ENCODE measurements at regions not wholly inside any gene's neighbourhood (a gene's known extent, or its start where the extent isn't known, plus 50 kb on each side); places are given as distances from the start of the nearest gene placed in this dataset.

DNA sequence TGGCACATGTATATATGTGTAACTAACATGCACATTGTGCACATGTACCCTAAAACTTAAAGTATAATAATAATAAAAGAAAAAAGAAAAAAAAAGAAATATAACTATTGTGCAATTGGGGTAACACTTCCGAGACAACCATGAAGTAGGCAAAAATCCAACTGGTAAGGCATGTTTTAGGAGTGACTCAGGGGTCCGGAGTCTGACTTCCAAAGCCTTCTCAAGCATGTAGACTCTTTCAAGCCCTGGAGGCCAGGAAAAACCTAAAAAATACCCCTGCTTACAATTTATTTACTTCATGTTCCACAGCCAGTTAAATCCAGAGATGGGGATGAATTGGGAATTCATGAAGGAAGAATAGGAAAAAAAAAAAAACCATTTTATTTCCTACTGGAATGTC lies 161.3 kb upstream of the PHACTR1 start:
- no peak for DNase-seq

DNA sequence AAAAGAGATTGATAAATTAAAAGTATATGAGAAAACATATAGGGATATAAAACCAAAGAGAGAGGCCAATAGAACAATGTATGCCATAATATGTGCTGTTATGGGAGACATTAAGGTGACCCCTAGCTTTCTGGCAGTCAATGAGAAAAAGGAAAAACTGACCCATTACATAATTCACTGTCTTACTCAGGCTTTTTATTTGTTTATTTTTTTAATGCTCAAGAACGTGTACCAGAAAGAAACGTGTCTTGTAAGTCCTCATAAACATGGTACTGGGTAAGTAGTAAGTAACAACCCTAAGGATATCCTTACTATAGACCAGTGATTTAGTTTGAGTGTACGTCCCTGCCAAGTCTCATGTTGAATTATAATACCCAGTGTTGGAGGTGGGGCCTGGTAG lies 160.8 kb upstream of the PHACTR1 start:
- no peak for DNase-seq

DNA sequence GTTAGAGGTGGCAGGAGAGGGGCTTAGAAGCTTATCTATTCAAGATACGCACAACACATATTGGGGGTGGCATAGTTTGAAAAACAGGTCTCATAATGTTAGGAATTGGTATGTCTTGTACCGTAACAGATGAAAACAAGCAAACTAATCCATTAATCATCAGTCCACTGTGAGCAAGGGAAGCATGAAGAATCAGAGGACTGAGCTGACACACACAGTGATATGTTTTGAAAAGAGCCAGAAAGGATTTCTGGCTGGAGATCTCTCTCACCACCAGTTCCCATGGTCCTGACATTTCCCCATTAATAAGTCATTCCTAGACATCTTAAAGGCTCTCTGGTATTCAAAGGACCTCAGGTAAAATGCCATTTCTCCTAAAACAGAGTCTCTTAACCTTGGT lies 158.8 kb upstream of the PHACTR1 start:
- no peak for DNase-seq

DNA sequence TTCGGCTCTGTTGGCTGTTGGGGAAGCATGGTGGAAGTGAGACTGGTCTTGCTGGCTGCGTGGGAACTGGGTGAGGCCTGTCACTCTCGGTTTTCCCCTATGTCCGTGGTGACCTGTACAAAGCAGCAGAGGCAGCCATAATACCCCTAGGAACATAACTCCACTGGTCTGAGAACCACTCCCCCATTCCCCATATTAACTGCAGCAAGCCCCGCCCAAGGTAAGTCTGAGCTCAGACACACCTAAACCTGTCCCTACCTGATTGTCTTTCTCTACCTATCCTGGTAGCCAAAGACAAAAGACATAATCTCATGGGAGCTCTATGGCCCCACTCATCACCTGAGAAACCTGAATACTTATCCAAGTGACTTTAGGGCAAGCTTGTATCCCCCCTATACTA lies 156.3 kb upstream of the PHACTR1 start:
- no peak for DNase-seq

DNA sequence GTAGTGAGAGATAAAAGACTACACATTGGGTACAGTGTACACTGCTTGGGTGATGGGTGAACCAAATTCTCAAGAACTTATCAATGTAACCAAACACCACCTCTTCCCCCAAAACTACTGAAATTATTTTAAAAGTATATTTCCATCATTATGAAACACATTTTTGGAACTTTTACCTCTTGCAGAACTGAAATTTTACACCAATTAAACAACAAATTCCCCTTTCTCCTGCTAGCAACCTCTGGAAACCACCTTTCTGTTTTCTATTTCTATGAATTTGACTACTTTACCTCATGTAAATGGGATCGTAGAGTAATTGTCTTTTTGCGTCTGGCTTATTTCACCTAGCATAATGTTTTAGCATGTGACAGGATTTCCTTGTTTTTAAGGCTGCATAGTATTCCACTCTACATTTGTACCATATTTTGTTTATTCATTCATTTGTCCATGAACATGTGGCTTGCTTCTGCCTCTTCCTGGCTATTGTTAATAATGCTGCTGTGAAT lies 149.9 kb upstream of the PHACTR1 start:
- DNase-seq, result no peak

DNA sequence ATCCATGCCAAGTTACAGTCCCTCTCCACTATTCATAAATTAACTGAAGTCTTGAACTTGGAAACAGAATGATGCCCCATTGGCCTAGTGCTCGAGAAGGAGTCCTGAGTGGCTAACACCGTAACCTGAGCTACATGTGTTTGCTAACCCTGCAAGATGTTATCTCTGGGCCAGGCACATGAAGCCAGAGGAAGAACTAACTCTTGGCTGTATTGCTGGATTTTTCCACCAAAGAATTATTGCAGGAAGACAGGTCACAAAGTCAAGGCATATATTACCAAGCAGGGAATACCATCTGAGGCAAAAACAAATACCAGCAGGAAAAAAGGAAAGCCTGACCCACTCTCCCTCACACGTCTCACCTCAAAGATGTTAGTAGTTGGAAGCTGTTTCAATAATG lies 148.9 kb upstream of the PHACTR1 start:
- no peak for DNase-seq

DNA sequence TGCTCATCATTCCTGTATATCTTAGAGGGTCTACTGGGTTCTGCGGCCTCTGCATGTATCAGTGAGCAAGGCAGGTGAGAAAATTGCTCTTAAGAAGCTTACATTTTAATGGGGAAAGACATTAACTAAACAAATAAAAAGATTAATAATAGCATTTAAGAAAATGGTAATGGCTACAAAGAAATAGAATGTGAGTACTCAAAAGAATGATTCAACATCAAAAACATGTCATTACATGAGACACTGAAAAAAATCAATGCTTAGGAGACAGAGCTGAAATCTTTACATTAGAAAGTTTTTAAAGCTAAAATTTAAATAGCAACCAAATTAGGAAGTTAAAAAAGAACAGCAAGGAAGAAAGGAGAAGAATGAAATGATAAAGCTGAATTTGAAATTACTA lies 146.9 kb upstream of the PHACTR1 start:
- no peak for DNase-seq

DNA sequence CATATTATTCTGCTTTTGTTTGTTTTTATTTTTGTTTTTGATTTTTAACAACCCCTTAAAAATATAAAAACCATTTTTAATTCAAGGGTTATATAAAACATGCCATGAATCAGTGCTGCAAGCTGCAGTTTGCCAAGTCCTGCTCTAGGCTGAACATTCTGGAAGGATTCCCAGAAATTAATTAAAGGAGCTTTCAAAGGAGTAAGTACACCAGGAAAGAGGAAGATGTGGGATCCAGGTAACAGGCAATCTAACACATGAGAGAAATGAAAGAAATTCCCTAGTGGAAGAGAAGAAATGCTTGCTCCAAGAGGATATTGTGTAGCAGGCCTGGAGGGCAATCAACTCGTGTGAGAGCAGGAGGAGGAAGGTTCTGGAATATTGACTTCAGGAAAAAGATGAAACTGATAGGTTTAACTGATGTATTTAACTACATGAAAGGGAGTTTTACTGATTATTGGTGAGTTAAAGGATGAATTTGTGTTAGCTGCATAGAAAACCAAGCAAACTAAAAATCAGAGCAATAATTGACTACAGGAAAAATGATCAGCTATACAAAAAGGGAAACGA lies 146.0 kb upstream of the PHACTR1 start:
- DNase-seq, result no peak

DNA sequence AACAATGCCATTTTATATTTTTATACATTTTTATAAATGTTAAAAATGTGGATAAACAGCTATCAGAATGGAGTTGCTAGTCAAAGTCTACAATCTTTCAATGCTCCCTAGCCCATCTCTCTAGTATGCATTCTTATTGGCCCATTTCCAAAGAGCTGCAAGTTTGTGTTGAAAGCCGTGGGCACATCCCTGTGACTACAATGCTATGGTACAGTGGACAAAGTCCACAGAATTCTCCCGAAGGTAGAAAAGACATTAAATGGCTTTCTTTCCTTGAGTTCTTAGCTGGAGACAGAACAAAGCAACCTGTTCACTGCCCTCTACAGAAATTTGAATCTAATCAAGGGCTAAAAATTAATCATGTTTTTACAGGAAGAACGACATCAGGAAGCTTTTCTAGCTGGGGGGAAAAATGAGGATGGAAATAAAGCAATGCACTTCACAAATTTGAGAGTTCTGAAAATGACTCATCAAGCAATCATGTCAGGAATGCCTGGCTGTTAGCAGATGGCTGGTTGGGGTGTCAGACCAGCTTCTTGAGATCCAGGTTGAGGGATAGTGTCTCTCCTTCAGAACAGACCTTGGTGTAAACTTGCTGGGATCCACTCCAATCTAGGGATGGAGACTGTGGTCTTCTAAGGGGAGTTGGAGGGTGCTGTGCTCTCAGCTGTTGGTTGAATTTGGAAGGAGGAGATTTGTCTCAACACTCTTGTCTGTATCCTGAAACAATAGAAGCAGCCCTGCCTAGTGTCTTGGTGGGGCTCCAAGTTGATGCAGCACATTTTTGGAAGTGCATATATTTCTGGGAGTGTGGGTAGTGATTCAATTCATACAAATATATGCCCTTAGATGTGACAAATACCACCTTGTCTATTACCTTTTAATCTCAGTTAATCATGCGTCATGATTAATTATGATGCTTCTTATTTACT lies 143.4 kb upstream of the PHACTR1 start:
- no peak for DNase-seq

DNA sequence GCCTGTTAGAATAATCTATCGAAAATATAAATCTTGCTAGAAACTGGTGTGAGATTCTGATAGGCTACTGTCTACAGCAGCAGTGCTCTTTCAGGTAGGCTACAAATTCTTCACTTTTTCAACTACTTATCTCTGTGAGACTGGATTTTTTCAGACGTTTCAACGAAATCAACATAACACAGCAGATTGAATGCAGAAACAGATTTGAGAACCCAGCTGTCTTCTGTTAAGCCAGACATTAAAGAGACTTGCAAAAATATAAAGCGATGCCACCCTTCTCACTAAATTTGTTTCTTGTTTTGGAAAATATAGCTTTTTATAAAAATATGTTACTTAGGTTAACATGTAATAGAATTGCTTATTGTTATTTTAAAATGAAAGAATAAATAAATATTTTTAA lies 140.6 kb upstream of the PHACTR1 start:
- DNase-seq, result no peak

DNA sequence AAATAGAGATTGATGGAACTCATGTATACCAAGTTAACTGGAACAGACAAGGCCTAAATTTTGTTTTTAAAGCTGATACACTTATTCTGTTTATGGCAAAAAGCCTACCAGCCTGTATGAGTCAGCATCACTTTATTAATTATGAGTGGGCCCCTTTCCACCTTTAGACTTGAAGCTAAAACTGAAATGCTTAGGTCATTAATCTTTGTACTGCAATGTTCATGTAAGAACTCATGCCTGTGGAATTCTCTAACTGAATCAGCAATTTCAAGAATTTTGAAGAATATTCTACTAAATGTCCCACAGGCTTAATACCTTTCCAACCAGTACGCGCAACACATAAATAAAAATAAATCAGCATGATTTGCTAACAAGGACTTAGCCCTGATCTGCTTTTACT lies 140.2 kb upstream of the PHACTR1 start:
- no peak for DNase-seq

DNA sequence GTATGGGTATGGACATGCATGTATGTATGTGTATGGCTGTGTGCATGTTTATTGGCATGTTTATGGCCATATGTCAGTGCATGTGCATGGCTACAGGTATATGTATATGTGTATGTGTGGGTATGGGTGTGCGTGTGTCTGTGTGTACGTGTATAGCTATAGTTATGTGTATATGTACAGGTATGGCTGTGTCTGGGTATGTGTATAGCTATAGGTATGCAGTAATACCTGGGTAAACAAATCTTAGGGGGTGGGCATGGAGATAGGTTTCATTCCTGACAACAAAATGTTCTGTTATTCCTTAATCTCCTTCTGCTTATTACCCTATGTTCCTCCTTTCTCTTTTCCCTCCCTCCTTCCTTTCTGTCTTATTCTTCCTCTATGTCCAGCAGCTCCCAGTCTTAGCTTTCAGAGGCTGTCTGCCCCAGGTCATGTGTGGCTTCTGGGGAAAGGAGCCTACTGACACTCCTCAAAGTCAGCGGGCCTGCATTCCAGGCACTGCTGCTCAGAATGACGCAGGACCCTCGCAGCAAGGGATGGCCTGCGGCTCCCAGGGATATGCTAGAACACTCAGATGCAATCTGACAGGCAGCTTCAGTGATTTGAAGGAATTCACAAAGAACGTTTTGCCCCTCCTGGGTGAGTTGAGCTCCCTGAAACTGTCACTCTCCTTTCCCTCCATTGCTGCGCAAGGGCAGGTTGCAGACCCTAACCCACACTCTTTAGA lies 139.3 kb upstream of the PHACTR1 start:
- no peak for DNase-seq

DNA sequence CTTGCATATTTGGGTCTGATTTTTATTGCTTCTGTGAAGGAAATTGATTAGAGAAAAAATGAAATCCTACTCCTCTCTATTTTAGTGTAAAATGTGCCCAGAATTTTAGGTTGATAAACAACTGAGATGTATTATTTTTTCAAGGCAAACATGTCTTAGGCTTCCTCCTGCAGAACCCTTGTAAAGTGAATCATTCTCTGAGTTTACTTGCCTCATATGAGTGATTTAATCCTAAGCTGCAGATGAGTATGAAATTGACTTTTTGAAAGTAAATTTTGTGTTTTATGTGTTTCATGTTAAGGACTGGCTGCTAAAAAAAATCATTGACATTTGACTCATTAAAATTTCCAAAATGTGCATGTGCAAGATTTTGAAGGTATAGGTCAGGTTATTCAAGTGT lies 138.5 kb upstream of the PHACTR1 start:
- DNase-seq, result no peak

DNA sequence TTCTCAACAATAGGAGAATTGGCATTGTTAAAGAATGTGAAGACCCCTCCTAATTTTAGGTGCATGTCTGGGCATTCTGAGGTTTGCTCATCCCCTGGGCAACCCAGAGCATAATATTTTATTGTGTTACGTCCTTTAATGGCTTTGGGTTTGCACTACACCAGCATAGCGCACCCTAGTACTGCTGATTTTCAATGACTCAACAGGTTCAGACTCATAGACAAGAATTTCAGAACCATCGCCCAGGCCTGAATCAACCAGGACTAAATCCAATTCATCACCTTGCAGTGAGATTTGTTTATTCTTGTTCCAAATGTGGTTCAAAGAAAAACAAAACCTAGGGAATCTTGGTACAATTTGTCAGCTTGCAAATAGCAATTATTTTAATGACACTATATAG lies 137.8 kb upstream of the PHACTR1 start:
- no peak for DNase-seq

DNA sequence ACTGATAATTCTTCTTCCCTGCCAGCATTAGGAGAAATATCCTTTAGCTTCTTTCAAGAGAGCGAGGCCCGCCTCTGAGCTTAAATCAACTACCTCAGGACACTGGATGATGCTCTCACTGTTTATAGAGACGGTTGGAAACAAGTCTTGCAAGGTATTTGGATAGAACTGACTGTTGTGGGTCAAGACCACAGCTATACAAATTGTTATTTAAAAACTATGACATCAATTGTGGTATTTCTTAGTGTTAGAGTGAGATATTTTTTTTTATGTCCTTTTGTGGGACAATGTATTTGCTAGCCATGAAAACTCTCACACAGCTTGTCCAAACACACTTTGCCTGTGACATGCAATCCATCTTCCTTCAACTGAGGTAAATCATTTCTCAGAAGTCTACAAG lies 136.3 kb upstream of the PHACTR1 start:
- DNase-seq, result no peak

DNA sequence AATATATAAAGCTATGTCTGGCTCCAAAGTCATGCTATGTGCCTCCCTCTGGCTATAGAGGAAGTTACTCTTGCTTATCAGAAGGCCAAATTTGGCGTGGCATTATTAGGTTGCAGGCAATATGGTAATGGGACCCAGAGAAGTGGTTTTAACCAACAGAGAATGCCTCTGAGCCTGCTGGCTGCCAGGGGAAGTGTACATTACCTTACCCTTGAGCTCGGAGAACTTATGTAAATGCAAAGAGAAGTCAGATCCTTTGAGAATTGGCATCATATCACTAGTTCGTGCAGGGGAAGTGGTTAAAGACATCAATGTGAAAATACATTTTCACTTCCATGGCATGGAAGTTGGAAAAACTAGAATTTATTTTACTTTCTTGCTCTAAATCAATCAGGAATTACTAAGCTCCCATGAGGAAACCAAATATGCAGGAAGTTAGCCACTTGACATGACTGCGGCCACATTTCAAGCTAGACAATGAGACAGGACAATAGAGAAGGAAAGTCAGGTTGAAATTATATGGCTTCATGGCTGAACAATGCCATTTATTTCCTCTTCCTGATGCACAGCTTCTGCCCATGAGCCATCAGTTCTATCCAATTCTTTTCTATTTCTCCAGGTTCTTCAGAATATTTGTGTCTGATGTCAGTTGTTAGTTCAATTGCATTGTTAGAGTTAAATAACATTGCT lies 134.0 kb upstream of the PHACTR1 start:
- no peak for DNase-seq

DNA sequence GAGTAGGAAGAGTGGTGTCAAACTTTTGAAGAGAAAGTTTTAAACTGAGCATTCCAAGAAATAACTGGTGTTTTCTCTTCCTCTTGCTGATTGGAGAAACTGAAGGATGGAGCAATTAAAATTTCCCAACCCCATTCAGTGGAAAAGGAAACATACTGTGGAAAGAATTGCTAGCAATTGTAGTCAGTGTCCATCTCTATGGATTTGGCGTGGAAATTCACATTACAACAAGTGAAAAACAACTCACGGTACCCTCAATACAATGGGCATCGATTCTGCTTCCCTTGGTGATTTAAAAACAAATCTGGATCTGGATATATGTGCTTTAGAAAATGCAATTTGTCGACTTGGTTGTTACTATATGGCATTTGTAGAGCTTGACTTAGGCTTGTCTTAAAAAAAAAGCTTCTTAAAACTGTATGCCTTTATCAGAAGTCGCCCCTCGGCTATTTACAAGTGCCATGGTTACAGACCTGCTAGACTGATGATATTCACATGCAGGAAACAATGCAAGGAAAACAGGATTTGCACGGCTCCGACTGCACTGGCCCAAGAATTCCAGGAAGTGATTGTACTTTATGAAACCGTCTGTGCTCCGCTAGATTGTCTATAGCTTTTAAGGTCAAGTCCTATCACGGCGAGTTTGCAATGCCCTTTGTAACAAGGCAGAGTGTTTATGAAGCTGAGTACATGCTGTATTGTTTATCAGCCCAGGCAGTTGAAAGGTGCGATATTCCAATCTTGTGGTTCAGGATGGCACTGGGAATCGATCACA lies 131.7 kb upstream of the PHACTR1 start:
- DNase-seq, result no peak

DNA sequence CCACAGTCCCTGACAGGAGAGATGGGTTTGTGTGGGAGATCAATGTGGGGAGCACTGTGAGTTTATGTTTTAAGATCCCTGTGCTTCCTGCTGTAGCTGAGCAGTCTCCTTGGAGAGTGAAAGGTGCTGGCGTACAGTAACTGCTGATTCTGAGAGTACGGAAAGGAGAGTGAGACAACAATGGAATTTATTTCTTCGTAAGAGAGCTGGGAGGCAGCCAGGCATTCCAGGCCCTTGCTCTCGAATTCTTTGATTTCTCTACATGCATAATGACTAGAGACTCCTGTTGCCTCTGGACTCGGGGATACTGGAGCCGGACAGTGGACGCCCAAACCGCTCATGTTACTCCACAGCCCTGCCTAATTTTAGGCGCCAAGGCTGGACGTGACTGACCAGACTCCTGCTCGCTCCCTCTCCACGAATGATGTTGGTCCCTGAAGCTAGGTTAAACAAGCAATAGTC lies 131.0 kb upstream of the PHACTR1 start:
- no peak for DNase-seq

DNA sequence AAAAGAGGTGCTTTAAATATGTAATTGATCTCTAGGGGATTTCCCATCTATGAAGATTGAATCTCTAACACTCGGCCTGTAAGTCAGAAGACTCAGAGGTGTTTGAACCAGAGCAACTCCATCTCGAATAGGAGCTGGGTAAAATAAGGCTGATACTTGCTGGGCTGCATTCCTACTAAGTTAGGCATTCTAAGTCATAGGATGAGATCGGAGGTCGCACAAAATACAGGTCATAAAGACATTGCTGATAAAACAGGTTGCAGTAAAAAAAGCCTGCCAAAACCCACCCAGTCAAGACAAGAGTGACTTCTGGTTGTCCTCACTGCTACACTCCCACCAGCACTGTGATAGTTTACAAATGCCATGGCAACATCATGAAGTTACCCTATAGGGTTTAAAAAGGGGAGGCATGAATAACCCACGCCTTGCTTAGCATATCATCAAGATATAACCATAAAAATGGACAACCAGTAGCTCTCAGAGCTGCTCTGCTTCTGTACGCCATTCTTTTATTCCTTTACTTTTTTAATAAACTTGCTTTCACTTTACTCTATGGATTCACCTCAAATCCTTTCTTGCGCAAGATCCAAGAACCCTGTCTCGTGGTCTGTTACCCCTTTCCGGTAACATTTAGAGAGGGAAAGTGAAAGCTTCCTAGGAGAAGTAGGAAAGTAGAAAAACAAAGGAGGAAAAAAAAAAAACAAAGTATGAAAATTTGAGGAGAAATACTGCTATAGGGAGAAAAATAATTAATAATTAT lies 129.7 kb upstream of the PHACTR1 start:
- no peak for DNase-seq

DNA sequence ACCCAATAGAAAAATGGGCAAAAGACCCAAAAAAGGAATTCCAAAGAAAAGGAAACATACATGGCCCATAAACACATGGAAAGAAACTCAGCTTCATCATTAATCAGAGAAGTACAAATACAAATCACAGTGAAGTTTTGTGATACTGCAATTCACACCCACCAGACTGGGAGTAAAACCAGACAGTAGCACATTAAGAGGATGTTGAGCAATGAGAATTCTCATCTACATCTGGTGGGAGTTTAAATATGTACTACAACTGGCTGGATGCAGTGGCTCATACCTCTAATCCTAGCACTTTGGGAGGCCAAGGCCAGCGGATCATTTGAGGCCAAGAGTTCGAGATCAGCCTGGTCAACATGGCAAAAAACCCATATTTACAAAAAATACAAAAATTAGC lies 125.7 kb upstream of the PHACTR1 start:
- DNase-seq, result no peak

DNA sequence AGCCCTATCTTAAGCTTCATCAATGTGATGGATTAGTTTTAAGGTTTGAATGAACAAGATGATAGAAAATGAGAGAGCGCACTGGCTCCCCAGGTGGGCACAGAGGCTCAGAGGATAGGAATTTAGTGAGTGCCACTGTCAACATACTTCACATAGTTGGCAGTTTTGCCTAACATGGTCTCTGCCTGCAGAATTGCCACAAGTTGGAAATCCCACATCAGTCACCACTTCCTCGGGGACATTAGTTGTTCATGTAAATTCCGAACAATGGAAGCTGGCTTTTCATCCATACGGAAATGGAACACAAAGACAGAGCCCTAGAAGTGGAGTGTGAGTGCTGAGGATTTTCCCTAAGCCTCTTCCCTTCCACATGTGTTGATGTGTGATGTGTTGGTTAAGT lies 123.9 kb upstream of the PHACTR1 start:
- no peak for DNase-seq
